OCI-LY1 (cell line): ENCODE measurements at regions not wholly inside any gene's neighbourhood (a gene's known extent, or its start where the extent isn't known, plus 50 kb on each side); places are given as distances from the start of the nearest gene placed in this dataset.

ENCODE experiments used
- H2AFZ ChIP-seq: fragments of 200-600 bp; sonication (generic), shearing (Covaris generic); 2 replicates; pipeline ENCODE4 v1.6.0; 2014; ENCODE audit warnings: antibody characterized with exemption, mild to moderate bottlenecking, low read length
- H3F3A ChIP-seq: fragments of 200-600 bp; sonication (generic), shearing (Covaris generic); 2 replicates; pipeline ENCODE4 v1.6.0; 2014; ENCODE audit warnings: mild to moderate bottlenecking, antibody characterized with exemption, low read length, moderate library complexity; ENCODE audit not compliant: insufficient read depth
- H3K27ac ChIP-seq: fragments of 200-600 bp; sonication (generic); 2 replicates; pipeline ENCODE4 v1.5.1; 2014; ENCODE audit warnings: low read length, mixed run types, mild to moderate bottlenecking, low read depth; ENCODE audit not compliant: poor library complexity, severe bottlenecking
- H3K27me3 ChIP-seq: fragments of 200-600 bp; sonication (generic); 2 replicates; pipeline ENCODE4 v1.6.0; 2014; ENCODE audit warnings: antibody characterized with exemption, mild to moderate bottlenecking, low read length, moderate library complexity; ENCODE audit not compliant: insufficient read depth
- H3K36me3 ChIP-seq: fragments of 200-600 bp; sonication (generic); 2 replicates; pipeline ENCODE4 v1.6.1; 2014; ENCODE audit warnings: mild to moderate bottlenecking, antibody characterized with exemption, low read length, moderate library complexity, mixed read lengths; ENCODE audit not compliant: insufficient read depth
- H3K4me1 ChIP-seq: fragments of 200-600 bp; sonication (generic); 2 replicates; pipeline ENCODE4 v1.5.1; 2014; ENCODE audit warnings: mild to moderate bottlenecking, low read length, moderate library complexity; ENCODE audit not compliant: insufficient read depth, severe bottlenecking
- H3K4me2 ChIP-seq: fragments of 200-600 bp; sonication (generic), shearing (Covaris generic); 2 replicates; pipeline ENCODE4 v1.6.1; 2014; ENCODE audit warnings: low read length
- H3K4me3 ChIP-seq: fragments of 200-600 bp; sonication (generic); 2 replicates; pipeline ENCODE4 v1.5.1; 2014; ENCODE audit warnings: low read length, low read depth, mild to moderate bottlenecking, mixed read lengths; ENCODE audit not compliant: poor library complexity, severe bottlenecking
- H3K79me2 ChIP-seq: fragments of 200-600 bp; shearing (Covaris generic); 2 replicates; pipeline ENCODE4 v1.6.1; 2016; ENCODE audit warnings: mixed run types, low read length, mixed read lengths; ENCODE audit not compliant: insufficient read depth
- H3K9ac ChIP-seq: fragments of 200-600 bp; sonication (generic), shearing (Covaris generic); 2 replicates; pipeline ENCODE4 v1.6.1; 2014; ENCODE audit warnings: mild to moderate bottlenecking, low read length, mixed read lengths
- H3K9me2 ChIP-seq: fragments of 200-600 bp; sonication (generic), shearing (Covaris generic); 2 replicates; pipeline ENCODE4 v1.6.1; 2014; ENCODE audit warnings: low read depth, mild to moderate bottlenecking, low read length, mixed read lengths
- H3K9me3 ChIP-seq: fragments of 200-600 bp; shearing (Covaris generic); 2 replicates; pipeline ENCODE4 v1.6.1; 2014; ENCODE audit warnings: low read length, mixed read lengths
- H4K20me1 ChIP-seq: fragments of 200-600 bp; sonication (generic), shearing (Covaris generic); 2 replicates; pipeline ENCODE4 v1.6.0; 2016; ENCODE audit warnings: mild to moderate bottlenecking, low read length; ENCODE audit not compliant: insufficient read depth
- CTCF ChIP-seq: fragments of 200-600 bp; sonication (generic), shearing (Covaris generic); IDR thresholded peaks from 2 replicates; pipeline ENCODE4 v1.5.1; 2017; ENCODE audit warnings: mild to moderate bottlenecking, antibody characterized with exemption, low read length, moderate library complexity, mixed read lengths
- EZH2 ChIP-seq: fragments of 200-600 bp; sonication (generic), shearing (Covaris generic); IDR thresholded peaks from 2 replicates; pipeline ENCODE4 v1.8.0; 2017; ENCODE audit warnings: borderline replicate concordance, mixed run types, mild to moderate bottlenecking, antibody characterized with exemption, low read length, moderate library complexity, mixed read lengths

GRCh38 chr18:73381016-73381698, 513.4 kb upstream of the NETO1 start:
- TF ChIP-seq CTCF (no peak), EZH2 (no peak)

DNA sequence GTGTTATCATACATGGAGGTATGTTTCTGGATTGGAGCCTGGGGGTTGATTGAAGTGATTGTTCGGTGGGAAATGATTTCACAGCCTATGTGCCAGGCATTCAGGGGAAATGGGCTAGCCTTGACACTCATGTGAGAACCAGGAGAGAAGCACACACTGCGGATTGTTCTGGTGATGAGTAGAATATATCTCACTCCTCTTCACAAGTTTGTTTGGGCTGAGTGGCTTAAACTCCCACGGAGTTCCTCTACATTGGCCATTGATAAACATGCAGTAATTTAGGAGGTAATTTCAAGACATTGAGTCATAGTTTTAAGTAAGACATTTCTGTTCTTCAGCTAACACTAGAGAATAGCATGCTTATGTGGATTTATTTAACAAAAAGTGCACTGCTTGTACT, 498.9 kb upstream of the NETO1 start:
- Histone ChIP-seq H3K4me2 (no peak overlapping the region), H2AFZ (no peak overlapping the region), H3K27me3 (no peaks in the 10 kb centered on the region), H3K4me1 (no peaks in the 10 kb centered on the region), H3K9me3 (no peaks in the 10 kb centered on the region), H3K9ac (no peak overlapping the region), H3K36me3 (no peaks in the 10 kb centered on the region), H4K20me1 (no peaks in the 10 kb centered on the region), H3K9me2 (no peaks in the 10 kb centered on the region), H3K79me2 (no peaks in the 10 kb centered on the region), H3F3A (no peaks in the 10 kb centered on the region), H3K4me3 (no peak overlapping the region), H3K27ac (no peak overlapping the region)
- TF ChIP-seq CTCF = no peak
- no peak for TF ChIP-seq EZH2

More at GRCh38 chr18:73381016-73381698, 513.4 kb upstream of the NETO1 start:
- Histone ChIP-seq H3K4me2 (no peak overlapping the region), H4K20me1 (no peaks in the 10 kb centered on the region), H3K9me2 (no peaks in the 10 kb centered on the region), H3K9me3 (no peaks in the 10 kb centered on the region), H3F3A (no peaks in the 10 kb centered on the region), H3K27me3 (no peaks in the 10 kb centered on the region), H3K4me1 (no peaks in the 10 kb centered on the region), H3K79me2 (no peaks in the 10 kb centered on the region), H2AFZ (no peak overlapping the region), H3K36me3 (no peaks in the 10 kb centered on the region), H3K27ac (no peak overlapping the region), H3K9ac (no peak overlapping the region), H3K4me3 (no peak overlapping the region)

- Histone ChIP-seq H3K4me2 (no peak overlapping the region), H3K27ac (no peak overlapping the region), H3K4me1 (no peaks in the 10 kb centered on the region), H3K27me3 (no peaks in the 10 kb centered on the region), H3F3A (no peaks in the 10 kb centered on the region), H3K79me2 (no peaks in the 10 kb centered on the region), H4K20me1 (no peaks in the 10 kb centered on the region), H3K9me2 (no peaks in the 10 kb centered on the region), H3K9ac (no peak overlapping the region), H3K9me3 (no peaks in the 10 kb centered on the region), H3K4me3 (no peak overlapping the region), H2AFZ (no peak overlapping the region), H3K36me3 (no peaks in the 10 kb centered on the region)
- TF ChIP-seq EZH2 (no peak), CTCF (no peak)
Observed at GRCh38 chr18:73365018-73365417, 497.2 kb upstream of the NETO1 start.
